Naive thymus-derived CD8-positive, alpha-beta T cell (primary cell): ENCODE measurements at regions not wholly inside any gene's neighbourhood (a gene's known extent, or its start where the extent isn't known, plus 50 kb on each side); places are given as distances from the start of the nearest gene placed in this dataset.

Experiments
- ATAC-seq, 2 donors: fragments of 150-1000 bp; cut with Tn5 transposase in 1 of 2; sonication (Bioruptor Pico), chemical (Tn5 transposase) in 1 of 2; 1 replicate in 1 of 2; 2 replicates in 1 of 2; pipeline ENCODE4 v1.10.0; 2021; ENCODE audit warnings: mild to moderate bottlenecking in 2 of 2, moderate library complexity in 2 of 2
- POLR2A ChIA-PET: fragments of 350-600 bp; sonication (Branson Sonifier 250); formaldehyde crosslinking; loops from one replicate; lab custom pipeline; 2021; ENCODE audit warnings: antibody characterized with exemption; lab: Charles Lee
- DNase-seq, 10 donors: peaks; one replicate each; pipeline versions ENCODE4 v3.0.0 to v3.0.0-alpha.2; 2020 to 2022
- H3K27ac Mint-ChIP-seq, 10 donors: one replicate each; pipeline ENCODE4 v1.8.0; 2020 to 2022; ENCODE audit warnings: mild to moderate bottlenecking in 10 of 10, mixed read lengths in 10 of 10, moderate library complexity in 4 of 10, inconsistent platforms in 1 of 10
- H3K27me3 Mint-ChIP-seq, 5 donors: one replicate each; pipeline ENCODE4 v1.8.0; 2021 to 2022; ENCODE audit warnings: mixed read lengths in 5 of 5
- H3K36me3 Mint-ChIP-seq, 3 donors: one replicate each; pipeline ENCODE4 v1.8.0; 2020 to 2022; ENCODE audit warnings: mixed read lengths in 3 of 3, mild to moderate bottlenecking in 2 of 3, inconsistent platforms in 1 of 3
- H3K4me1 Mint-ChIP-seq, 4 donors: one replicate each; pipeline ENCODE4 v1.8.0; 2021 to 2022; ENCODE audit warnings: mixed read lengths in 4 of 4
- H3K4me3 Mint-ChIP-seq, 10 donors: one replicate each; pipeline ENCODE4 v1.8.0; 2020 to 2022; ENCODE audit warnings: mild to moderate bottlenecking in 10 of 10, mixed read lengths in 10 of 10, moderate library complexity in 6 of 10, inconsistent platforms in 1 of 10
- H3K9me3 Mint-ChIP-seq, 9 donors: one replicate each; pipeline ENCODE4 v1.8.0; 2020 to 2022; ENCODE audit warnings: mixed read lengths in 9 of 9, mild to moderate bottlenecking in 3 of 9, inconsistent platforms in 1 of 9, moderate library complexity in 1 of 9

DNA sequence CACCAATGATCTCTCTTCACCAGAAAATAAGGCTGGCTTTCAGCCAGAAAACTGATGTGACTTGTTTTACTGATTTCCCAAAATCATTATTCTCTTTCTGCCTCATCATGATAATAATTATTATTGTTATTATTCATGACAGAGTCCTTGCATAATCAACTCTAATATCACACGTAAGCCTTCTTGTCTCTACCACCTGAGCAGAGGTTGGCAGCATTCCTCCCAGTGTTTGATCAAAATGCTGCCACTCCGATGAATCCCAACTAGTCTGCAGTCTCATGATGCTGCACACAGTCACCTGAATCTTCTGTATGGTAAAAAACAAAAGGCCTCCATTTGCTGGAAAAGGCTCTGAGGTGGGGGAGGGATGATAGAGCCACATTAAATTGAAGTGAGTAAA lies 105.7 kb upstream of the PLEKHG7 start:
- H3K27me3 Mint-ChIP-seq = no peaks in the 10 kb centered on the region
- peak overlapping the region in 8 of 10 donors; percentile 23 to 97 (median 83) for H3K27ac Mint-ChIP-seq
- peaks cover 0 to 24% (median 18%) of the 10 kb centered on the region in 3 donors for H3K36me3 Mint-ChIP-seq
- H3K9me3 Mint-ChIP-seq = peaks cover 8 to 40% (median 23%) of the 10 kb centered on the region in 9 donors
- ATAC-seq (no peak), DNase-seq (no peak)
- no peak overlapping the region for H3K4me3 Mint-ChIP-seq
- peaks cover 15 to 64% (median 28%) of the 10 kb centered on the region in 4 donors for H3K4me1 Mint-ChIP-seq
- POLR2A ChIA-PET = no interaction called here

DNA sequence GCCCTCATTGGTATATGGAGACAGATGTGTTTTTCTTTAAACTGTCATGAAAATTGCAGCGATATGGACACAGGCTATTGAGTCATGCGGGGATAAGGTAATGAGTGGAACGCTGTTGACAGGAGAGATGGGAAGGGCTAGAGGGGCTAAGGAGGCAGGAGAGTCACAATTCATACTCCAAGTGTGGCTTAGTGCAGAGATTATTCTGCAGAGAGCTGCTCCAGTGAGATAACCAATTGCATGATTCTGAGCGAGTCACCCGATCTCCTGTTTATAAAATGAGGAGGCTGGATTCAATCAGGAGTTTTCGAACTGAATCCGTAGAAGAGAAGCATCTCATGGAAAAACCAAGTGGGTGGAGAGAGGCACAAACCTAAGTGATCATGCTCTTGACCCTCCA lies 106.4 kb upstream of the PLEKHG7 start:
- POLR2A ChIA-PET = no interaction called here
- H3K27me3 Mint-ChIP-seq = no peaks in the 10 kb centered on the region
- H3K36me3 Mint-ChIP-seq = peaks cover 0 to 24% (median 15%) of the 10 kb centered on the region in 3 donors
- H3K27ac Mint-ChIP-seq = peak overlapping the region in 9 of 10 donors; percentile 2 to 100 (median 93)
- no peak overlapping the region for H3K4me3 Mint-ChIP-seq
- ATAC-seq = no peak
- peaks cover 8 to 34% (median 23%) of the 10 kb centered on the region in 9 donors for H3K9me3 Mint-ChIP-seq
- H3K4me1 Mint-ChIP-seq = peaks cover 17 to 61% (median 30%) of the 10 kb centered on the region in 4 donors
- no peak for DNase-seq

DNA sequence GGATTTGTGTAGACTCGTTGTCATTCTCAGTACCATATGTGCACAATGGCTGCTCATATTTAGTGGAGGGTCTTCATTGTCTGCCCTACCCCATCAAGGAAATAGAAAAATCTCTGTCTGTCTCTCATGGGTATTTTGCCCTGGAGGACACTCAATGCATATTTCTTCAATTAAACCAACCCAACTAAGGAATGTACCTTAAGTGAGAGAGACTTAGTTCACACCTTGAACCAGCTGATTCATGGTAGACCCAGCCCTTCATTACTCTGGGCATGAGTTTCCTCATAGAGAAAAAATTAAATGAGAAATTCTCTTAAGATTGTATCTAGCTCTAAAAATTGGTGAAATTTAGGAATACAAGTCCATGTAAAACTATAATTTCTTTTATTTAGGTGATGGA lies 107.1 kb upstream of the PLEKHG7 start:
- peaks cover 5 to 27% (median 16%) of the 10 kb centered on the region in 9 donors for H3K9me3 Mint-ChIP-seq
- ATAC-seq (no peak), DNase-seq (no peak)
- POLR2A ChIA-PET = no interaction called here
- peaks cover 0 to 18% (median 9%) of the 10 kb centered on the region in 3 donors for H3K36me3 Mint-ChIP-seq
- peak overlapping the region in 3 of 10 donors; percentile 16 to 46 (median 25) for H3K4me3 Mint-ChIP-seq
- peak overlapping the region; percentile 78 to 100 (median 98) for H3K27ac Mint-ChIP-seq
- H3K4me1 Mint-ChIP-seq = peaks cover 17 to 60% (median 31%) of the 10 kb centered on the region in 4 donors
- H3K27me3 Mint-ChIP-seq = no peaks in the 10 kb centered on the region

DNA sequence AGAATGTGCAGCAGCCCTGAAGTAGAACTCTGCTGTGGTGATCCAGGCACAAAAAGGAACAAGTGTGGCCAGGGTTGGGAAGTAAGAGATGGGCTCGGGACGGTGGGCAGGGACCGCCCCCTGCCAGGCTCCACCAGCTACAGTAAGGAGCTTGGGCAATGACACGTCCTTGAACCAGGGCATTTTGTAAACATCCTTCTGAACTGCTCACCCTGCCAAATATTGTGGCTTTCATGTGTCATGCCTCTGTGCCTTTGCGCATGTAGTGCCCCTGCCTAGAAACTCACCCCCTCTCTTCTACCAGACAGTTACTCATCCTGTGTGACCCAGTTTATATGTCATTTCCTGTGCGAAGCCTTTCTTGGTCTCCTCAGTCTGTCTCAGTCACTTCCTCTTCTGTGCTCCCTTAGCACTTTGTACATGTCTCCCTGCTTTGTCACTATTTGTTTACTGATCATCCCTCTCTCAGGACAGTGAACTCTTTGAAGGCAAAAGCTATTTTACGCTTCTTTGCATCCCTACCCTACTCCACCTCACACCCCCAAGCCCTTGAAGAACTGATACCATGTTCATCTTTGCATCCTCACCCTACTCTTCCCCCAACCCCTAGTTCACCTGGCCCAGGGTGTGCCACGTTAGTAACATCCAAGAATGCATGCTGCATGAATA lies 108.9 kb upstream of the PLEKHG7 start:
- H3K36me3 Mint-ChIP-seq = peaks cover 0 to 6% (median 0%) of the 10 kb centered on the region in 3 donors
- peak overlapping the region; percentile 96 to 100 (median 99) for H3K27ac Mint-ChIP-seq
- H3K27me3 Mint-ChIP-seq = no peaks in the 10 kb centered on the region
- DNase-seq = peak; percentile 53 to 93 (median 84)
- H3K4me1 Mint-ChIP-seq = peaks cover 19 to 63% (median 31%) of the 10 kb centered on the region in 4 donors
- peak overlapping the region; percentile 19 to 89 (median 64) for H3K4me3 Mint-ChIP-seq
- POLR2A ChIA-PET = interaction anchor here (0.6 to 1.9 kb wide), 4 partner anchors 194 to 1212 kb away, joined by 3 to 11 read pairs (median 4); partner anchors contain the start of gene BTG1
- peaks cover 0 to 16% (median 1%) of the 10 kb centered on the region in 9 donors for H3K9me3 Mint-ChIP-seq
- ATAC-seq = peak; percentile 90 to 92

DNA sequence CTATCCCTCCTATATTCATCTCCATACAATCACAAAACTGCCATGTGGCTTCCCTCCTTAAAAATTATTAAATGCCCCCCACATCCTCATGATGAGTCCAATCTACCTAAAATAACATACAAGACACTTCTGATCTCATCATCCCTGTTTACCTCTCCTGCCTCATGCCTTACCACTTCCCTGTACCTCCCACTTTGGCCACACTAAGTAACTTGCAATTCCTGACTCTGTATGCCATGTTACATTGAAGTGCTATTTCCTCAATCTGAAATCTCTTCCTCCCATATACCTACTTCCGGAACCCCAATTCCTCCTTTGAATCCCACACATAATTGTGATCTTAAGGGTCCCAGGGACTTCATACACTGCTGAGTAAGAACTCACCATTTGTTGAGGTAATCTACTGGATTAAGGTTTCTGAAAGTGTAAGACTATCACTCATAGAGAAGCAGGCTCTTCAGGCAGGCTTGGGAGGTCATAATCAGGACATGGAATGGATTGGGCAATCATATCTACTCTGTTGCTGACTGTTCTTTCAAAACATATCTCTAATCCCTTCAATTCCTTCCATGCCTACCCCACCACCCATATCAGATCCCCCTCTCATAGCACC lies 117.6 kb upstream of the PLEKHG7 start:
- DNase-seq (no peak), ATAC-seq (no peak)
- peaks cover 0 to 2% (median under 1%) of the 10 kb centered on the region in 4 donors for H3K4me1 Mint-ChIP-seq
- no peaks in the 10 kb centered on the region for H3K27me3 Mint-ChIP-seq
- peaks cover 0 to 12% (median 2%) of the 10 kb centered on the region in 3 donors for H3K36me3 Mint-ChIP-seq
- no peak overlapping the region for H3K4me3 Mint-ChIP-seq
- POLR2A ChIA-PET = no interaction called here
- peaks cover 0 to 15% (median 1%) of the 10 kb centered on the region in 9 donors for H3K9me3 Mint-ChIP-seq
- H3K27ac Mint-ChIP-seq = peak overlapping the region in 3 of 10 donors; percentile 3 to 20 (median 5)

DNA sequence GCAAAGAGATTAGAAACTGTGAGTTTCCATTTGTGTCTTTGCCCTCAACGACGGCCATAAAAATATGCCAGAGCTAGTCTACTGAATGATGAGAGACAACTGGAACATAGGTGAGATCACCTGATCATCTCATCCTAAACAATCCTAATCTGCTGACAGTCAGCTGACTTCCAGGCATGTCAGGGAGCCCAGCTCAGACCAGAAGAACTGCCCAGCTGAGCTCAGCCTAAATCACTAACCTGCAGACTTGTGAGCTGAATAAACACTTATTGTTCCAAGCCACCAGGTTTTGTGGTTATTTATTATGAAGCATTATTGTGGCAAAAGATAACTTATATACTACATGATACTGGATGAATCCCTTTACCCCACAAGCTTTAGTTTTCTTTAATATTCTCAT lies 118.9 kb upstream of the PLEKHG7 start:
- Mint-ChIP-seq H3K9me3 (peaks cover 0 to 15% (median 1%) of the 10 kb centered on the region in 9 donors), H3K4me3 (no peak overlapping the region), H3K4me1 (peaks cover 0 to 2% (median 0%) of the 10 kb centered on the region in 4 donors), H3K27ac (peak overlapping the region in 1 of 10 donors; percentile 33), H3K36me3 (peaks cover 0 to 12% (median 2%) of the 10 kb centered on the region in 3 donors), H3K27me3 (no peaks in the 10 kb centered on the region)
- POLR2A ChIA-PET = interaction anchor here (0.6 kb wide), 1 partner anchor 1047 kb away, joined by 3 read pairs; no protein-coding TSS in a partner anchor
- ATAC-seq = no peak
- no peak for DNase-seq

DNA sequence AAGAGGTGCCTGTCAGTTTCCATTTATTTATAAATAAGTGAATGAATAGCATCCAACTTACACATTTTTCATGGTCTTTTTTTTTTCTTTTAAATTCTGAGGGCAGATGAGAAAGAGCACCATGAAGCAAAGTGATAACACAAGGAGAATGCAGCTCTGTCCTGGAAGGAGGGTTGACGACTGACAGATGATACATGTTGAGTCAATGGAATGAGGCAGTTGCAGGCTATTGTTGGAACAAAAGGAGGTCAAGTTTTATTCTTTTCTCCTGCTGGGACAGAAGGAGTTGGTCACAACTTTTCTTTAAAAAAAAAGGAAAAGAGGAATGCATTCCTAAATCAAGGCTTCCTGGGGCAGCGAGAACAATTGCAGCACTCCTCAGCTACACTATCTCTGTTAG lies 119.9 kb upstream of the PLEKHG7 start:
- ATAC-seq = no peak

DNA sequence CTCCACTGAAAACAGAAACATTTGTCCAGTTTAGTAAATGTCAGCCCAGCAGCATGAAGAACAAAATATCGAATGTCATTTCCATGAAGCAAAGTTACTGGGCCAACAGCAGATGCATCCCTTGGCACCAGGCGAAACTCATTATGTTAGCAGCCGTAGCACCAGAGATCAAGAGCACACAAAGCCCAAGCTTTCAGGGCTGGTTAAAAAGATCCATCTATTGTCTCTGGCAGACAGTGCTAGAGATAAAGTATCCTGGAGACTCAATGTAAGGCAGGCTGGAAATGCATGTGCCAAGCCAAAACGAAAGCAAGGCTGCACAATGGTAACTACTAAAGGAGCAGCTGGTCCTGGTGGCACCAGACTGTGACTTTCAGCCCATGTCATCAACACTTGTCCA lies 120.3 kb upstream of the PLEKHG7 start:
- Mint-ChIP-seq H3K36me3 (peaks cover 0 to 12% (median 2%) of the 10 kb centered on the region in 3 donors), H3K4me1 (peaks cover 0 to 2% (median 0%) of the 10 kb centered on the region in 4 donors), H3K9me3 (peaks cover 0 to 15% (median 1%) of the 10 kb centered on the region in 9 donors), H3K4me3 (no peak overlapping the region), H3K27me3 (no peaks in the 10 kb centered on the region), H3K27ac (peak overlapping the region in 2 of 10 donors; percentile 12 to 48)
- POLR2A ChIA-PET = no interaction called here
- ATAC-seq (no peak), DNase-seq (no peak)

More for the DNA sequence above, 119.9 kb upstream of the PLEKHG7 start:
- H3K4me3 Mint-ChIP-seq = no peak overlapping the region
- POLR2A ChIA-PET = no interaction called here
- H3K4me1 Mint-ChIP-seq = peaks cover 0 to 2% (median 0%) of the 10 kb centered on the region in 4 donors
- DNase-seq = no peak
- H3K9me3 Mint-ChIP-seq = peaks cover 0 to 15% (median 1%) of the 10 kb centered on the region in 9 donors
- H3K36me3 Mint-ChIP-seq = peaks cover 0 to 12% (median 2%) of the 10 kb centered on the region in 3 donors
- H3K27me3 Mint-ChIP-seq = no peaks in the 10 kb centered on the region
- peak overlapping the region in 1 of 10 donors; percentile 12 for H3K27ac Mint-ChIP-seq

DNA sequence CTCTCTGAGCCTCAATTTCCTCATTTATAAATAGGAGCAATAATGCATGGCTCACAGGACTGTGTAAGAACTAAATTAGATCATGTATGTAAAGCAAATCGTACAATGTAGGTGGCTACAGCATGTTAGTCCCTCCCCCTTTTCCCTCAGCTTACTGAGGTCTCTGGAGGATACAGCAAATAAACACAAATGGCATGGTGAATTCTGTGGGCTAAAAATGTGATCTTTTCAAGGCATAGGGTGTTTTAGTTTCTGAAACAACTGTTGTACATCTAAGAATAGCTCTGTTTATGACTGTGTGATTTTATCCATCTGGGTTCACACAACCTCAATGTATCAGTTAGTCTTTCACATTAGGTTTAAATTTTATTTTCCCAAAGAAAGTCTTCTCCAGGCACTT lies 121.2 kb upstream of the PLEKHG7 start:
- H3K27me3 Mint-ChIP-seq = no peaks in the 10 kb centered on the region
- DNase-seq = no peak
- H3K27ac Mint-ChIP-seq = no peak overlapping the region
- POLR2A ChIA-PET = no interaction called here
- ATAC-seq = no peak
- H3K4me3 Mint-ChIP-seq = no peak overlapping the region
- H3K36me3 Mint-ChIP-seq = peaks cover 0 to 12% (median 2%) of the 10 kb centered on the region in 3 donors
- peaks cover 0 to 15% (median 1%) of the 10 kb centered on the region in 9 donors for H3K9me3 Mint-ChIP-seq
- H3K4me1 Mint-ChIP-seq = peaks cover 0 to 2% (median 0%) of the 10 kb centered on the region in 4 donors

DNA sequence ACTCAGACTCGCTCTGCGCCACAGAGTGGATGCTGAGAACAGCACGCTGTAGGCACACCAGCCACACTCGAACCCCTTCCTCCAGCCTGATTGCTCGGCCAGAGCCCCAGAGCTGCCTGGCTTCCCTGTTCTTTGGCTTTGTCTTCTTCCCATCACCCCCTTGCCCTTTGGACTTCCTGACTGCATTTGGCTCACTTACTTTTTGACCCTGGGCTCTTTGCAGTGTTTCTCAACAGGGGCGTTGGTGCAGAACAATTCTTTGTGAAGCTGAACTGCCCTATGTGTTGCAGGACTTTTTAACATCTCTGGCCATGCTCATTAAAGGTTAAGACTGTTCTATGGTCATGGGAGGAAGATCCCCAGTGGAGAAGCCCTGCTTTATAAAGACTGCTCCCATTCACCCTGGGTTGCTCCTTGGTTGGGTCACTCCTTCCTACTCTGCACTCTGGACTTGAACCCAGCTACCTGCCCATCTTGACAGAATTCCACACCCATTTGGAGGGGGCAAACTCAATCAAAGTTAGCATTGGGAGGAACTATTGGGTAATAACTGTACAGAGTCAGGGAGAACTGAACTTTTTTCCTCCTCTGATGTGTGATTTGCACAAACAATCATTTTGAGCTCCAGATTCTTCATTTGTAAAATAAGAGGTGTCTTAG lies 127.7 kb upstream of the PLEKHG7 start:
- Mint-ChIP-seq H3K4me1 (peaks cover 0 to 6% (median 3%) of the 10 kb centered on the region in 4 donors), H3K27me3 (no peaks in the 10 kb centered on the region), H3K4me3 (no peak overlapping the region), H3K36me3 (no peaks in the 10 kb centered on the region), H3K9me3 (no peaks in the 10 kb centered on the region), H3K27ac (peak overlapping the region in 5 of 10 donors; percentile 6 to 78 (median 22))
- POLR2A ChIA-PET = interaction anchor here (0.6 to 1.4 kb wide), 3 partner anchors 17 to 1213 kb away, joined by 3 to 5 read pairs (median 3); partner anchors contain the start of gene BTG1
- DNase-seq = no peak
- no peak for ATAC-seq

DNA sequence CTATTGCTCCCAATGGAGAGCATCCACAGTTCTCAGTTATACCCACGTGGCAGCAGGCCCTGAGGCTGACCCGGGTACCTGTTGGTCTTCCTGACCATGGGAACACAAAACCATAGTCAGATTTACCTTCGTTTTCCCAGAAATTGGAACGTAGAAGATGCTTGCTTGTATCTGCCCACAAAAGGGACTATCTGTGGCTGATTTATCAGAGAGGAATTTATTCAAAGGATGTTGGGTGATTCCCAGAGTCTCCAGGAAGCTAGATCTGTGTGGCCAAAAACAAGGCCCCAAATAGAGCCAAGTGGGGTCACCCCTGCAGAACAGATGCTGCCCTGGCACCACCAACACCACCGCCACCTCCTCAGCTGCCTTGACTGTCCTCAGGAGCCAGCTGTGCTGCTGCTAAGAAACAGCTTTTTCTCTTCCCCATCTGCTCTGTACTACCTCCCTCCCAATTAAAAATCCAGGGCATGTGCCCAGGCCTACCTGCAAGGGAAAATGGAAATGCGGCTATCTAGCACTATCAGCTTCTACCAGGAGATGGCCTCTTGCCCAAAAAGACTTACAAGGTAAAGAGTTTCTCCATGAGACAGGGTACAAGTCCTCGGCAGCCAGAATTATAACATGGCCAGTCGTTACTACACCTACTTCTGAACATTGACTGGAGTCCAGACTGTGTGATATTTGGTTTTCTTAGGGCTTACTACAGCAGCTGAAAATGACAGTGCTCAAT lies 128.6 kb upstream of the PLEKHG7 start:
- no peak for DNase-seq
- Mint-ChIP-seq H3K4me3 (no peak overlapping the region), H3K4me1 (peaks cover 0 to 6% (median 3%) of the 10 kb centered on the region in 4 donors), H3K9me3 (no peaks in the 10 kb centered on the region), H3K27me3 (no peaks in the 10 kb centered on the region), H3K27ac (peak overlapping the region in 9 of 10 donors; percentile 22 to 75 (median 50)), H3K36me3 (no peaks in the 10 kb centered on the region)
- ATAC-seq = no peak
- POLR2A ChIA-PET = interaction anchor here (1.1 to 1.4 kb wide), 2 partner anchors 18 to 428 kb away, joined by 3 to 5 read pairs; partner anchors contain the start of gene BTG1

DNA sequence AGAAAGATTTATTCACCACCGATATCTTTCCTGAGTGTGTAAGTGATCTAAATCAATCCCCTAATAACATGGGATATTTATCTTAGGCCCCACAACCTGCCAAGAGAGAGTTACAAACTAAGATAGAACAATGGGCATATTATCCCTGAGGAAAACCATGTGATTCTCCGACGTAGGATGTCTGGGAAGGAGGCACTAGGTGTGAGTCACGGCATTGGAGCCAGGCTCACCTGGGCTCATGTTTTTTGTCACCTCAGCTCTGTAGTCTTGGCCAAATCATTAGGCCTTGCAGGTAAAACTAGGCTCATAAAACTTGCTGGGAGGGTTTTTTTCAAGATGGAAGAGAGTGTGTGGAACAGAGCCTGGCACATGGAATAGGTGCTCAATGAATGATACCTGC lies 129.7 kb upstream of the PLEKHG7 start:
- POLR2A ChIA-PET = no interaction called here
- peak overlapping the region in 5 of 10 donors; percentile 52 to 68 (median 58) for H3K27ac Mint-ChIP-seq
- DNase-seq = no peak

More for the DNA sequence above, 129.7 kb upstream of the PLEKHG7 start:
- Mint-ChIP-seq H3K4me3 (no peak overlapping the region), H3K27me3 (no peaks in the 10 kb centered on the region), H3K36me3 (no peaks in the 10 kb centered on the region), H3K9me3 (no peaks in the 10 kb centered on the region), H3K4me1 (peaks cover 0 to 6% (median 4%) of the 10 kb centered on the region in 4 donors)
- ATAC-seq = no peak
